ENCODE measurements at regions not wholly inside any gene's neighbourhood (a gene's known extent, or its start where the extent isn't known, plus 50 kb on each side); places are given as distances from the start of the nearest gene placed in this dataset.
"Not testable (repeated sequence)": the region's sequence is repeated elsewhere in the genome, so short reads cannot be mapped to it uniquely, and the experiment has no call there.

- Mint-ChIP-seq H3K4me3 (no peak overlapping the region), H3K27me3 (ENCODE audit: insufficient read depth) (peaks cover 3% of the 10 kb centered on the region), H3K27ac (peak overlapping the region; percentile 38), H3K4me1 (ENCODE audit: low read depth) (peaks cover 86% of the 10 kb centered on the region), H3K9me3 (peaks cover 4% of the 10 kb centered on the region), H3K36me3 (ENCODE audit: low read depth) (peaks cover 8% of the 10 kb centered on the region)
- no peak for DNase-seq (ENCODE audit: low spot score)
- intact Hi-C loops (cut with micrococcal nuclease): no loop called here
Measured at GRCh38 chr1:234848972-234849649, 239.1 kb upstream of the IRF2BP2 start.

DNA sequence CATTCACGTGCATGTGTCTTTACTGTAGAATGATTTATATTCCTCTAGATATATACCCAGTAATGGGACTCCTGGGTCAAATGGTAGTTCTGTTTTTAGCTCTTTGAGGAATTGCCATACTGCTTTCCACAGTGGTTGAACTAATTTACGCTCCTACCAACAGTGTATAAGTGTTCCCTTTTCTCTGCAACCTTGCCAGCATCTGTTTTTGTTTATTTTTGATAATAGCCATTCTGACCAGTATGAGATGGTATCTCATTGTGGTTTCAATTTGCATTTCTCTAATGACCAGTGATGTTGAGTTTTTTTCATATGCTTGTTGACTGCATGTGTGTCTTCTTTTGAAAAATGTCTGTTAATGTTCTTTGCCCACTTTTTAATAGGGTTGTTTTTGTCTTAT, 236.8 kb upstream of the IRF2BP2 start:
- intact Hi-C loops (cut with micrococcal nuclease): not testable (repeated sequence)

GRCh38 chr1:234845836-234846235, 235.9 kb upstream of the IRF2BP2 start:
- Mint-ChIP-seq H3K4me3 (peak overlapping the region; percentile 60), H3K27ac (peak overlapping the region; percentile 90), H3K4me1 (ENCODE audit: low read depth) (peaks cover 96% of the 10 kb centered on the region), H3K36me3 (ENCODE audit: low read depth) (peaks cover 8% of the 10 kb centered on the region), H3K9me3 (peaks cover 4% of the 10 kb centered on the region), H3K27me3 (ENCODE audit: insufficient read depth) (peaks cover 3% of the 10 kb centered on the region)
- DNase-seq (ENCODE audit: low spot score): no peak
- intact Hi-C loops (cut with micrococcal nuclease): loop anchor here (1.0 kb wide), 1 partner anchor 80 kb away; no protein-coding TSS in a partner anchor

More for the DNA sequence above, 236.8 kb upstream of the IRF2BP2 start:
- not testable (repeated sequence) for H3K36me3 Mint-ChIP-seq (ENCODE audit: low read depth); H3K4me3 Mint-ChIP-seq; H3K9me3 Mint-ChIP-seq; H3K27me3 Mint-ChIP-seq (ENCODE audit: insufficient read depth); H3K27ac Mint-ChIP-seq; DNase-seq (ENCODE audit: low spot score)
- H3K4me1 Mint-ChIP-seq (ENCODE audit: low read depth): peaks cover 93% of the 10 kb centered on the region

GRCh38 chr1:234845097-234845660, 235.2 kb upstream of the IRF2BP2 start:
- Mint-ChIP-seq H3K4me1 (ENCODE audit: low read depth) (peaks cover 100% of the 10 kb centered on the region), H3K9me3 (peaks cover 4% of the 10 kb centered on the region), H3K36me3 (ENCODE audit: low read depth) (peaks cover 8% of the 10 kb centered on the region), H3K4me3 (peak overlapping the region; percentile 60), H3K27me3 (ENCODE audit: insufficient read depth) (peaks cover 3% of the 10 kb centered on the region), H3K27ac (peak overlapping the region; percentile 90)
- DNase-seq (ENCODE audit: low spot score): peak; percentile 55
- intact Hi-C loops (cut with micrococcal nuclease): loop anchor here (1.0 kb wide), 1 partner anchor 81 kb away; no protein-coding TSS in a partner anchor

DNA sequence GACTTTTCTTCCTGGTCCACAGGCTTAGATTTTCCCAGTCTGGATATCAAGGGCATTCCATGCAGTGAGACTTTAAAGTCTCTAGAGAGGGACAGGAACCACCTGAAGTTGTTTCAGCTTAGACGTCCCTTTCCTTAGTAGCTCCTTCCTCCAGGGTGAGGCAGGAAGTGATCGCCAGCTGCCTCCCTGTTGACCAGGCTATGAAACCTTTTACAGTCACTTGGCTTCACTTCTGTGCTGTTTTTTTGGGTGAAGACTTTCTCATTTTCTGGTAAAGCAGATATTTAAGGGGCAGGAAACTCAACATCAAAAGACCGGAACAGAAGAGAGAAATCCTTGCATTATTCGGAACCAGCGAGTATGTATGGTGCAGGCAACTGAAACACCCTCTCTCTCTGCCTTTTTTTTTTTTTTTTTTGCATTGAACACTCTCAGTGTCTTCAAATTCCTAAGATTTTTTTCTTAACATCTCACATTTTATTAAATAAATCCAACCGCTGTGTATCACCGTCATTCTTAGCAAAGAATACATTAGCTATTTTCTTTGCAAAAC, 234.6 kb upstream of the IRF2BP2 start:
- peaks cover 3% of the 10 kb centered on the region for H3K27me3 Mint-ChIP-seq (ENCODE audit: insufficient read depth)
- DNase-seq (ENCODE audit: low spot score): no peak
- H3K4me3 Mint-ChIP-seq: peak overlapping the region; percentile 60
- intact Hi-C loops (cut with micrococcal nuclease): loop anchor here (1.0 kb wide), 1 partner anchor 82 kb away; no protein-coding TSS in a partner anchor
- H3K4me1 Mint-ChIP-seq (ENCODE audit: low read depth): peaks cover 100% of the 10 kb centered on the region
- peaks cover 4% of the 10 kb centered on the region for H3K9me3 Mint-ChIP-seq
- peak overlapping the region; percentile 90 for H3K27ac Mint-ChIP-seq
- peaks cover 8% of the 10 kb centered on the region for H3K36me3 Mint-ChIP-seq (ENCODE audit: low read depth)

- H3K4me1 Mint-ChIP-seq (ENCODE audit: low read depth): peaks cover 97% of the 10 kb centered on the region
- no peak for DNase-seq (ENCODE audit: low spot score)
- intact Hi-C loops (cut with micrococcal nuclease): loop anchor here (1.0 kb wide), 17 partner anchors 32 to 349 kb away; no protein-coding TSS in a partner anchor
- H3K36me3 Mint-ChIP-seq (ENCODE audit: low read depth): peaks cover 8% of the 10 kb centered on the region
- H3K9me3 Mint-ChIP-seq: peaks cover 4% of the 10 kb centered on the region
- peak overlapping the region; percentile 90 for H3K27ac Mint-ChIP-seq
- H3K27me3 Mint-ChIP-seq (ENCODE audit: insufficient read depth): peaks cover 3% of the 10 kb centered on the region
- H3K4me3 Mint-ChIP-seq: peak overlapping the region; percentile 47
Measured at GRCh38 chr1:234843946-234844345, 234.0 kb upstream of the IRF2BP2 start.

DNA sequence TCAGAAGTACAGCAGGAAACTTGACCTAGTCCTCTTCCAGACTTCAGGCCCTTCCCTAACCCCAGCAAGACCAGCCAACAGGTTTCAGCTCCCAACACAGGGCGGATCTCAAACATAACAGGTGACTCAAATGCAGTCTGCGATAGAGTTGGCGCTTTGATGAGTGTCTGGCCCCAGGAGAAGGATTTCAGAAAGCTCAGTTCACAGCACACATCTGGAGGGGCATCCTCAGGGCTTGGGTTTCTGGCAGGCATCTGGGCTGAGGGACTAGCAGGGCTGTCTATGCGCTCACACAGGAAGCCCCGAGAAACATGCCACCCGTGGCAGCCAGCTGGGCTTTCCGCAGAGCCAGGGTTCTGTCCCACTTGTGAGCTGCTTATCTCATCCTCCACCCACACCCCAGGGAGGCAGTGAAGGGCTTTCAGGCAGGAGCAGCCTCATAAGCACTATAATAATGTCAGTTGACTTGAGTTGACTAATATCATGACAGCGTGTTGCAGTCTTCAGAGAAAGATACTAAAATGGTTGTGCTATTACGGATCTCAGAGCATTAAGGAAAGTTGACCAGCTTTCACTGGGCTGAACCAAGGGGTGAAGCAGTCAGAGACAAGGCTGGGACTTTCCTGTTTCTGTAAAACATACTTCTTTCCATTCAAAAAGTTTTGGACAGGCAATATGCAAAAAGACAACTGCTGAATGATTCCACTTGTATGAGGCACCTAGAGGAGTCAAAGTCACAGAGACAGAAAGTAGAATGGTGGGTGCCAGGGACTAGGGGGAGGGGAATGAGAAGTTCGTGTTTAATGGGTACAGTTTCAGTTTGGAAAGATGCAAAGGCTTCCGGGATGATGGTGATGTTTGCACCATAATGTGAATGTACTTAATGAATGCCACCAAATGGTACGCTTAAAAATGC, 233.0 kb upstream of the IRF2BP2 start:
- Mint-ChIP-seq H3K4me3 (peak overlapping the region; percentile 54), H3K4me1 (ENCODE audit: low read depth) (peaks cover 96% of the 10 kb centered on the region), H3K27me3 (ENCODE audit: insufficient read depth) (peaks cover 3% of the 10 kb centered on the region), H3K9me3 (peaks cover 4% of the 10 kb centered on the region), H3K36me3 (ENCODE audit: low read depth) (peaks cover 8% of the 10 kb centered on the region), H3K27ac (peak overlapping the region; percentile 90)
- intact Hi-C loops (cut with micrococcal nuclease): loop anchor here (1.0 kb wide), 17 partner anchors 33 to 348 kb away; no protein-coding TSS in a partner anchor
- peak; percentile 67 for DNase-seq (ENCODE audit: low spot score)

DNA sequence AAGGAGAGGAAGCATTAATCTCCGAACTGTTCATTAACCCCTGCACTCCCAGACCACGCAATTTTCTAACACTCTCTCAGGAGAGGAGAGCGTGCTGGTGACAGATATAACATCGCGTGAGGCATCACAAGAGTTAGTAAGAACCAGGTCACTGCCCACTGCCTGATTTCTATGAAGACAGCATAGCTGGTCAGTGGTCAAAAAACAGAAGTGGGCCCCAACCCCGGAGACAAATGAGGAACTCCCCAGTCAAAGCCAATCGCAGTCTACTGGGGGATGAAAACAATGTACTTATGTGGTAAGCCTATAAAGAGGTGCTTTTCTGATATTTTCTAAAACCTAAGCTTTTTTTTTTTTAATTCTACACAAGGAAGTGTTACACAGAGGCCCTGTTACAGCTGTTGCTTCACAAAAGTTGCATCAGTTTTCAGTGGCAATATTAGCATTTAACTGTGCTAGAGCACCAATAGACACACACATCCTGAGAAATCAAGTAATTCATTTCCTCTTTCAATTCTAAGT, 231.8 kb upstream of the IRF2BP2 start:
- Mint-ChIP-seq H3K9me3 (peaks cover 7% of the 10 kb centered on the region), H3K27ac (peak overlapping the region; percentile 80), H3K36me3 (ENCODE audit: low read depth) (peaks cover 6% of the 10 kb centered on the region), H3K27me3 (ENCODE audit: insufficient read depth) (no peaks in the 10 kb centered on the region), H3K4me1 (ENCODE audit: low read depth) (peaks cover 96% of the 10 kb centered on the region), H3K4me3 (peak overlapping the region; percentile 59)
- DNase-seq (ENCODE audit: low spot score): no peak
- intact Hi-C loops (cut with micrococcal nuclease): no loop called here

GRCh38 chr1:234841281-234841680, 231.3 kb upstream of the IRF2BP2 start:
- intact Hi-C loops (cut with micrococcal nuclease): no loop called here
- H3K4me3 Mint-ChIP-seq: peak overlapping the region; percentile 59

GRCh38 chr1:234840843-234841242, 230.9 kb upstream of the IRF2BP2 start:
- Mint-ChIP-seq H3K27me3 (ENCODE audit: insufficient read depth) (no peaks in the 10 kb centered on the region), H3K4me1 (ENCODE audit: low read depth) (peaks cover 93% of the 10 kb centered on the region), H3K9me3 (peaks cover 12% of the 10 kb centered on the region), H3K27ac (peak overlapping the region; percentile 80), H3K36me3 (ENCODE audit: low read depth) (peaks cover 11% of the 10 kb centered on the region), H3K4me3 (no peak overlapping the region)
- DNase-seq (ENCODE audit: low spot score): no peak
- intact Hi-C loops (cut with micrococcal nuclease): no loop called here

More at GRCh38 chr1:234841281-234841680, 231.3 kb upstream of the IRF2BP2 start:
- peaks cover 12% of the 10 kb centered on the region for H3K9me3 Mint-ChIP-seq
- no peaks in the 10 kb centered on the region for H3K27me3 Mint-ChIP-seq (ENCODE audit: insufficient read depth)
- H3K4me1 Mint-ChIP-seq (ENCODE audit: low read depth): peaks cover 96% of the 10 kb centered on the region
- peak overlapping the region; percentile 80 for H3K27ac Mint-ChIP-seq
- H3K36me3 Mint-ChIP-seq (ENCODE audit: low read depth): peaks cover 8% of the 10 kb centered on the region
- no peak for DNase-seq (ENCODE audit: low spot score)

DNA sequence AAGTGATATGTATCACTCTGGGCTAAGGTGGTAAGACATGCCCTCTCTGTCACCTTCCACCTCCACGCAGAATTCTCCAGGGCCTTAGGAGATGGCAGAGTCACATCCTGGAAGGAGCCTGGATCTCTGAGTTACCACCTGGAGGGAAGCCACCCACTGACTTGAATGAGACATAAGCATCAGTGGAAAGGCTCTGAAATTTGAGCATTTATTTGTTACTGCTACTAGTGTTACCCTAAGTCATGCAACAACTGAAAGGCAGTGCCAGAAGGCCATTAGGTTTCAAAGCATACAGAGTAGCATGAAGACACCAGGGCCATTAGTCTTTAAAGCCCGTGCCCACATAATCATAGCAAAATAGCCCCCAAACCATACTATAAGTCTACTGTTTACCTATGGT, 230.3 kb upstream of the IRF2BP2 start:
- peak overlapping the region; percentile 73 for H3K27ac Mint-ChIP-seq
- H3K27me3 Mint-ChIP-seq (ENCODE audit: insufficient read depth): no peaks in the 10 kb centered on the region
- DNase-seq (ENCODE audit: low spot score): no peak
- H3K4me3 Mint-ChIP-seq: no peak overlapping the region
- H3K36me3 Mint-ChIP-seq (ENCODE audit: low read depth): peaks cover 7% of the 10 kb centered on the region
- H3K9me3 Mint-ChIP-seq: peaks cover 8% of the 10 kb centered on the region
- intact Hi-C loops (cut with micrococcal nuclease): no loop called here
- peaks cover 87% of the 10 kb centered on the region for H3K4me1 Mint-ChIP-seq (ENCODE audit: low read depth)

GRCh38 chr1:234839663-234840062, 229.7 kb upstream of the IRF2BP2 start:
- Mint-ChIP-seq H3K27me3 (ENCODE audit: insufficient read depth) (no peaks in the 10 kb centered on the region), H3K27ac (no peak overlapping the region), H3K4me1 (ENCODE audit: low read depth) (peaks cover 82% of the 10 kb centered on the region), H3K36me3 (ENCODE audit: low read depth) (peaks cover 7% of the 10 kb centered on the region), H3K9me3 (peaks cover 8% of the 10 kb centered on the region), H3K4me3 (no peak overlapping the region)
- intact Hi-C loops (cut with micrococcal nuclease): no loop called here
- no peak for DNase-seq (ENCODE audit: low spot score)
